ENCODE measurements at regions not wholly inside any gene's neighbourhood (a gene's known extent, or its start where the extent isn't known, plus 50 kb on each side); places are given as distances from the start of the nearest gene placed in this dataset.

DNA sequence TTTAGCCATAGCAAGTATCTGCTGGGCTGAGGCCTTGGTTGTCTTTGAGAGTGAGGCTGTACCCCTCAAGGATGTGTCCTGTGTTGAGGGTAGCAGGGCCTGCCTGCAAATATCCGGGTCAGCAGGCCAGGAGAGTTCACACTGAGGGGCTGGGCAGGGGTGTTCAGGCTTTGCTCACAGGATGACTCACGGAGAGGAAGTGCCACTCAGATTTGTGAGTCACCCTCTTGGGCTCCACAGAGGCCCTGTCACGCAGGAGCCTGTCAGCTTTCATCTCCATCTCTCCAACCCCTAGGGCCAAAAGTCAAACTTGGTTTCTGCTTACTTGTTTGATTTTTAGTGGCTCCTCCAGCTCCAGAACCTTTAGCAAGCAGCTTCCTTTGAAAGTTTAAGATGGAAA lies 211.5 kb downstream of the SEC61B start:
- TF ChIP-seq RFX5 (IDR thresholded peaks at IDR 0.05): no peak
- TF ChIP-seq, protein P1, sequence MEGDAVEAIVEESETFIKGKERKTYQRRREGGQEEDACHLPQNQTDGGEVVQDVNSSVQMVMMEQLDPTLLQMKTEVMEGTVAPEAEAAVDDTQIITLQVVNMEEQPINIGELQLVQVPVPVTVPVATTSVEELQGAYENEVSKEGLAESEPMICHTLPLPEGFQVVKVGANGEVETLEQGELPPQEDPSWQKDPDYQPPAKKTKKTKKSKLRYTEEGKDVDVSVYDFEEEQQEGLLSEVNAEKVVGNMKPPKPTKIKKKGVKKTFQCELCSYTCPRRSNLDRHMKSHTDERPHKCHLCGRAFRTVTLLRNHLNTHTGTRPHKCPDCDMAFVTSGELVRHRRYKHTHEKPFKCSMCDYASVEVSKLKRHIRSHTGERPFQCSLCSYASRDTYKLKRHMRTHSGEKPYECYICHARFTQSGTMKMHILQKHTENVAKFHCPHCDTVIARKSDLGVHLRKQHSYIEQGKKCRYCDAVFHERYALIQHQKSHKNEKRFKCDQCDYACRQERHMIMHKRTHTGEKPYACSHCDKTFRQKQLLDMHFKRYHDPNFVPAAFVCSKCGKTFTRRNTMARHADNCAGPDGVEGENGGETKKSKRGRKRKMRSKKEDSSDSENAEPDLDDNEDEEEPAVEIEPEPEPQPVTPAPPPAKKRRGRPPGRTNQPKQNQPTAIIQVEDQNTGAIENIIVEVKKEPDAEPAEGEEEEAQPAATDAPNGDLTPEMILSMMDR (IDR thresholded peaks at IDR 0.05): no peak
- TF ChIP-seq POLR2A (IDR thresholded peaks at IDR 0.05; ENCODE audit: low read length): no peak
